Adipocyte (in vitro differentiated cells): ENCODE measurements at regions not wholly inside any gene's neighbourhood (a gene's known extent, or its start where the extent isn't known, plus 50 kb on each side); places are given as distances from the start of the nearest gene placed in this dataset.
"Not testable (repeated sequence)": the region's sequence is repeated elsewhere in the genome, so short reads cannot be mapped to it uniquely, and the experiment has no call there.

Source experiments
- DNase-seq: peaks from one replicate; pipeline ENCODE4 v3.0.0-alpha.2; 2015; ENCODE audit warnings: low read depth
- H3K27me3 ChIP-seq: replicated peaks from 2 replicates; pipeline ENCODE4 v1.7.0; 2013; ENCODE audit warnings: mild to moderate bottlenecking, low read length, moderate library complexity; ENCODE audit not compliant: control insufficient read depth, insufficient read depth
- H3K36me3 ChIP-seq: 2 replicates; pipeline ENCODE4 v1.7.0; 2013; ENCODE audit warnings: low read length, mild to moderate bottlenecking, moderate library complexity; ENCODE audit not compliant: control insufficient read depth, insufficient read depth, severe bottlenecking
- H3K4me1 ChIP-seq: 2 replicates; pipeline ENCODE4 v1.7.0; 2013; ENCODE audit warnings: mild to moderate bottlenecking, low read length, moderate library complexity; ENCODE audit not compliant: control insufficient read depth, insufficient read depth
- H3K4me3 ChIP-seq: 2 replicates; pipeline ENCODE4 v1.7.0; 2013; ENCODE audit warnings: mild to moderate bottlenecking, low read length, moderate library complexity
- H3K9ac ChIP-seq: 2 replicates; pipeline ENCODE4 v1.7.0; 2013; ENCODE audit warnings: mild to moderate bottlenecking, low read length, moderate library complexity
- H3K9me3 ChIP-seq: 2 replicates; pipeline ENCODE4 v1.7.0; 2013; ENCODE audit warnings: mild to moderate bottlenecking, low read length, moderate library complexity; ENCODE audit not compliant: control insufficient read depth

- no peaks in the 10 kb centered on the region for H3K36me3 ChIP-seq
- peak; percentile 40 for DNase-seq
These were observed 615.9 kb downstream of the CHSY3 start for GRCh38 chr5:130520211-130520610.

GRCh38 chr5:130514984-130515690 lies 610.9 kb downstream of the CHSY3 start:
- peak; percentile 70 for DNase-seq
- no peak overlapping the region for H3K4me3 ChIP-seq
- H3K36me3 ChIP-seq: no peaks in the 10 kb centered on the region
- no peaks in the 10 kb centered on the region for H3K27me3 ChIP-seq
- peaks cover 19% of the 10 kb centered on the region for H3K9me3 ChIP-seq
- peaks cover 3% of the 10 kb centered on the region for H3K4me1 ChIP-seq
- no peak overlapping the region for H3K9ac ChIP-seq

More at GRCh38 chr5:130520211-130520610, 615.9 kb downstream of the CHSY3 start:
- Histone ChIP-seq H3K9ac (no peak overlapping the region), H3K27me3 (no peaks in the 10 kb centered on the region), H3K9me3 (peaks cover 19% of the 10 kb centered on the region), H3K4me3 (no peak overlapping the region), H3K4me1 (peaks cover 2% of the 10 kb centered on the region)

GRCh38 chr5:130502702-130503101 lies 598.4 kb downstream of the CHSY3 start:
- no peak overlapping the region for H3K9ac ChIP-seq

GRCh38 chr5:130501151-130501865 lies 597.0 kb downstream of the CHSY3 start:
- Histone ChIP-seq H3K9ac (no peak overlapping the region), H3K36me3 (no peaks in the 10 kb centered on the region), H3K4me1 (no peaks in the 10 kb centered on the region), H3K27me3 (no peaks in the 10 kb centered on the region), H3K4me3 (no peak overlapping the region), H3K9me3 (no peaks in the 10 kb centered on the region)
- DNase-seq: no peak

More at GRCh38 chr5:130502702-130503101, 598.4 kb downstream of the CHSY3 start:
- Histone ChIP-seq H3K4me3 (no peak overlapping the region), H3K36me3 (no peaks in the 10 kb centered on the region), H3K4me1 (no peaks in the 10 kb centered on the region), H3K27me3 (no peaks in the 10 kb centered on the region), H3K9me3 (no peaks in the 10 kb centered on the region)
- no peak for DNase-seq

- not testable (repeated sequence) for H3K36me3 ChIP-seq, H3K4me3 ChIP-seq, H3K4me1 ChIP-seq, DNase-seq, H3K9me3 ChIP-seq, H3K27me3 ChIP-seq, H3K9ac ChIP-seq
These were observed 596.2 kb downstream of the CHSY3 start for GRCh38 chr5:130500495-130500894.

- no peak for DNase-seq
- no peak overlapping the region for H3K4me3 ChIP-seq
- H3K36me3 ChIP-seq: no peaks in the 10 kb centered on the region
- H3K9me3 ChIP-seq: peaks cover 14% of the 10 kb centered on the region
- no peaks in the 10 kb centered on the region for H3K4me1 ChIP-seq
- no peaks in the 10 kb centered on the region for H3K27me3 ChIP-seq
- no peak overlapping the region for H3K9ac ChIP-seq
These were observed 592.0 kb downstream of the CHSY3 start for GRCh38 chr5:130496215-130496614.

GRCh38 chr5:130488252-130488651 lies 584.0 kb downstream of the CHSY3 start:
- H3K9me3 ChIP-seq: peaks cover 5% of the 10 kb centered on the region
- no peak overlapping the region for H3K9ac ChIP-seq
- no peaks in the 10 kb centered on the region for H3K36me3 ChIP-seq
- no peaks in the 10 kb centered on the region for H3K4me1 ChIP-seq
- H3K4me3 ChIP-seq: no peak overlapping the region
- no peaks in the 10 kb centered on the region for H3K27me3 ChIP-seq
- DNase-seq: no peak

- no peak overlapping the region for H3K4me3 ChIP-seq
- no peaks in the 10 kb centered on the region for H3K27me3 ChIP-seq
- H3K4me1 ChIP-seq: no peaks in the 10 kb centered on the region
- H3K36me3 ChIP-seq: no peaks in the 10 kb centered on the region
- no peak overlapping the region for H3K9ac ChIP-seq
- H3K9me3 ChIP-seq: peaks cover 18% of the 10 kb centered on the region
- no peak for DNase-seq
These were observed 575.0 kb downstream of the CHSY3 start for GRCh38 chr5:130479045-130479804.

- H3K4me1 ChIP-seq: no peaks in the 10 kb centered on the region
- no peaks in the 10 kb centered on the region for H3K36me3 ChIP-seq
- no peaks in the 10 kb centered on the region for H3K27me3 ChIP-seq
- no peak overlapping the region for H3K4me3 ChIP-seq
- no peak overlapping the region for H3K9ac ChIP-seq
- no peak for DNase-seq
- peaks cover 24% of the 10 kb centered on the region for H3K9me3 ChIP-seq
These were observed 572.1 kb downstream of the CHSY3 start for GRCh38 chr5:130476325-130476724.

GRCh38 chr5:130462516-130462915 lies 558.3 kb downstream of the CHSY3 start:
- Histone ChIP-seq H3K4me3 (no peak overlapping the region), H3K9me3 (no peaks in the 10 kb centered on the region), H3K27me3 (no peaks in the 10 kb centered on the region), H3K9ac (no peak overlapping the region), H3K4me1 (no peaks in the 10 kb centered on the region), H3K36me3 (no peaks in the 10 kb centered on the region)
- peak; percentile 50 for DNase-seq

- H3K27me3 ChIP-seq: no peaks in the 10 kb centered on the region
- no peak for DNase-seq
- H3K36me3 ChIP-seq: no peaks in the 10 kb centered on the region
- no peak overlapping the region for H3K9ac ChIP-seq
- H3K9me3 ChIP-seq: peaks cover 16% of the 10 kb centered on the region
- H3K4me1 ChIP-seq: no peaks in the 10 kb centered on the region
- H3K4me3 ChIP-seq: no peak overlapping the region
These were observed 550.9 kb downstream of the CHSY3 start for GRCh38 chr5:130455175-130455574.
